D341Med (cell line): ENCODE measurements at regions not wholly inside any gene's neighbourhood (a gene's known extent, or its start where the extent isn't known, plus 50 kb on each side); places are given as distances from the start of the nearest gene placed in this dataset.

Experiments used
- DNase-seq: peaks from one replicate; pipeline ENCODE4 v3.0.0; 2012; ENCODE audit warnings: low spot score

DNA sequence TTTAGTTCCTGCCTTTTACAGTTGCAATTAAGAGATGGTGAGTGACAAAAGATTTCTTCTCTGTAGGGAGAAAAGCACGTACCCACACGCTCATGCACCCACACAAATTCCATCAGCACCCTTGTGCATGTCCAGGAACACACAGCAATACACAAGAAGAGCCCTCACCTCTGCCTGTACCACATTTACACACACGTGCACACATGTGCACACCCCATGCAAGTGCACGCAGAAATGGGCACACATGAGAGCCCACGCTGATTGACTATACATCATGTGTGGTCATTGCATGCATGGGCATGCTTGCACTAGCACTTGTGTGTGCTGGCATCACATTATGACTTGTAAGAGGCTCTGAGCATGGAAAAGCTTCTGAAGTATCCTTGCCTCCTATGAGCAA, 70.5 kb downstream of the SERPINA3 start:
- no peak for DNase-seq

DNA sequence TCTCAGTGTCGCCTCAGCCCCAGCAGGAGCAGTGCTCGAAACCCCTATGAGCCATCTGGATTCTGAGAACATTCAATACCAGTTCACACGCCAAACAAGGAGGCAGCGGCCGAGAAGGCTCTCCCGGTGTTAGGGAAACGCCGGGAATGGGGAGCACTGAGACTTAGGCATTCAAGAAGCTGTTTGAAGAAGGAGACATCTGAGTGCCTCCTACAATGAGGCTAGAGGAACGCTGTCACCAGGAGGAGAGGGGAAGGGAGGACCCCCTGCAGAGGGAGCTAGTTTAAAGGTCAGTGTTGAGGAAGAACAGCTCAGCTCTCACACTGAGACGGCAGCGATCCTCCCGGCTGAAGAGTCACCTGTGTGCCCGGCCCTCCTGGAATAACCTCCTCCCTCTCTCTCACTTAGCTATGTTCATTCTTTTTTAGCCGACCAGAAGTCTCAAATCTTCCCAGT, 69.9 kb downstream of the SERPINA3 start:
- no peak for DNase-seq

DNA sequence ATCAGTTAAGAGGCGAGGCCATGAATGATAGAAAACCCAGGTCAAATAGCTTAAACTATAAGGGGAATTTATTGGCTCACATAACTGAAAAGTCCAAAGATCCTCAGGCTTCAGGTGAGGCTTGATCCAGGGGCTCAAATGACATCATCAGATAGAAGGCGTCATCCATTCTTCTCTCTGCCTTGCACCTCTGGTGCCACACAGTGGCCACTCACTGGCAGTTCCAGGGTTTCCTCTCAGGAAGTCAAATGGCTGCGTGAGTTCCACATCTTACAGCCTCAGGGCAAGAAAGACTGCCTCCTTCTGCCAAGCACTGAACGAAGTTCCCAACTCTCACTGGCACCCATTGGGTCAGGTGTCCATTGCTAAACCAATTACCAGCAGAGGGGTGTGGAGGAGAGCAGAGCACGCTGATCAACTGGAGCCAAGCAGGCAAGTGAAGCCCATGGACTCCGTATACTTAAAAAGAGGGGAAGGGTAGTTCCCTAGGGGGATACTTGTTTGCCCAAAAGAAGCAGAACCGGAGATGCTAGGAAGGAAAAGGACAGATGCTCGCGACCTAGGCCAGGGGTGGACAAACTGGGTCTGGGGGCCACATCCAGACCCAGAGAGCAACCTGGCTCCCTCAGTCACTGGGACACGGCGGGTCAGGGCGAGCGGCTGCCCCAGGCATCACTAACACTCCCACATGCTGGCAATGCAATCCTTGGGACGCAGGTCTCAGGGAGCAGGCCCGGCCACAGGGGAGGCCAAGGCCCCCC, 69.3 kb downstream of the SERPINA3 start:
- DNase-seq: no peak

GRCh38 chr14:94680862-94681288, 68.7 kb downstream of the SERPINA3 start:
- DNase-seq: no peak

DNA sequence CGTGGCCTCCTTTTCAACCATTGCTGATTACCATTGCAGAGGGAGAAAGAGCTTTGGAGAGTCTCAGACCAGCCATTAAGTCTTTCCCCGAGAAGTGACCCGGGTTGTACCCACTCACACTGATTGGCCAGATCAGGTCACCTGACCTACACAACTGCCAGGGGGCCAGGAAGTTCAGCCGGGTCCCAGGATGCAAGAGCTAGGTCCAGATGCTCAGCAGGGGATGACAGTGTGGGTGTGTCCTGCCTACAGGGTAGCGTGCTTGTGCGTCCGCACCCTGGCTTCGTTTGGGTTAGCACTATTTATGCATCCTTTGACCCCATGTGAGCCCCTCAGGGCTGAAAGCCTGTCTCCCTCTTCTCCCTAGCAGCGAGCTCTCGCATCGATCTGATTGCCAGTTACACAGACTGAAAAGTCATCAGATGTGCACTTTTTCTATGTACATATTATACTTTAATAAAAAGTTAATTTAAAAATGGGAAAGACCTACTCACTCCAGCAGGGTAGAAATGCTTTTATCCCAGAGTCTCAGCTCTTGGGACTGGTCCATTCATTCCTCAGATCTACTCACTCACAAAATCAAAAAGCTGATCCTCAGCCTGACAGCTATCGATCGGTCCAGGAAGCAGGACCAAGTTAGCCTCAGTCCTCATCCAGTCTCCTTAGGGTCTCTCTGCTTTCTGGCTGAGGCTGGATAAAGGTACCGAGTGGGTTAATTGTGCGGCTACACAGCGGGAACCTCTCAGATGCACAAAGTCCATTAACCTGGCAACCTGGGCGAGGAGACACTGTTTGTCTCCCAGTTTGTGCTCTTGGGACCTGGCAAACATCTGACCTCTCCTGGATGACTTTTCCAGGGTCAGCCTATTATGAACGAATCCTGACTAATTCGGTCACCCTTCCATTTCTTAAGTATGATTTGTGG, 68.0 kb downstream of the SERPINA3 start:
- DNase-seq: no peak

- DNase-seq: no peak
These were observed 67.1 kb downstream of the SERPINA3 start for GRCh38 chr14:94679106-94679810.

- peak; percentile 4 for DNase-seq
These were observed 65.6 kb downstream of the SERPINA3 start for GRCh38 chr14:94677747-94678146.

GRCh38 chr14:94677213-94677612, 65.0 kb downstream of the SERPINA3 start:
- DNase-seq: peak; percentile 4

- no peak for DNase-seq
These were observed 64.4 kb downstream of the SERPINA3 start for GRCh38 chr14:94676495-94677185.

DNA sequence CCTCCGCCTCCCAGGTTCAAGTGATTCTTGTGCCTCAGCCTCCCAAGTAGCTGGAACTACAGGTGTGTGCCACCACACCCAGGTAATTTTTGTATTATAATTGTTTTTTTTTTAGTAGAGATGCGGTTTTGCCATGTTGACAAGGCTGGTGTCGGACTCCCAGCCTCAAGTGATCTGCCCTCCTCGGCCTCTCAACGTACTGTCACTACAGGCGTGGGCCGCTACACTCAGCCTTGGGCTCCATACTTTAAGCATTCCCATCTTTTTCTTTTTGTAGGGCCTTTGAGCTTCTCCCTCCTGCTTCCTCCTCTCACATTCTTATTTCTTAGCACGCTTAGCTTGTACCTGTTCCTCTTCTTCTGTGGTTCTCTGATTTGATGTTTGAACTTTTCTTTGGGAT, 62.8 kb downstream of the SERPINA3 start:
- no peak for DNase-seq

GRCh38 chr14:94673781-94674231, 61.6 kb downstream of the SERPINA3 start:
- peak; percentile 25 for DNase-seq
